GM23248 (cell line): ENCODE measurements at regions not wholly inside any gene's neighbourhood (a gene's known extent, or its start where the extent isn't known, plus 50 kb on each side); places are given as distances from the start of the nearest gene placed in this dataset.
A peak's percentile ranks its signal among the peaks of the same experiment; 100 is the strongest.

Source experiments
- DNase-seq: peaks from one replicate; pipeline ENCODE4 v3.0.0-alpha.2; 2015
- H2AFZ ChIP-seq: fragments of 200-600 bp; sonication (generic); 2 replicates; pipeline ENCODE4 v1.6.1; 2016; ENCODE audit warnings: antibody characterized with exemption
- H3F3A ChIP-seq: fragments of 200-600 bp; sonication (generic); 2 replicates; pipeline ENCODE4 v1.6.1; 2016; ENCODE audit warnings: mild to moderate bottlenecking, antibody characterized with exemption, mixed run types; ENCODE audit not compliant: insufficient read depth
- H3K27ac ChIP-seq: fragments of 200-600 bp; sonication (generic); 2 replicates; pipeline ENCODE4 v1.5.1; 2016; ENCODE audit warnings: mild to moderate bottlenecking
- H3K27me3 ChIP-seq: fragments of 200-600 bp; sonication (generic); replicated peaks from 2 replicates; pipeline ENCODE4 v1.6.1; 2016; ENCODE audit warnings: mild to moderate bottlenecking; ENCODE audit not compliant: insufficient read depth
- H3K36me3 ChIP-seq: fragments of 200-600 bp; sonication (generic); 2 replicates; pipeline ENCODE4 v1.6.1; 2016; ENCODE audit warnings: low read depth, mild to moderate bottlenecking
- H3K4me1 ChIP-seq: fragments of 200-600 bp; sonication (generic); 2 replicates; pipeline ENCODE4 v1.6.1; 2016; ENCODE audit warnings: mild to moderate bottlenecking; ENCODE audit not compliant: insufficient read depth
- H3K4me2 ChIP-seq: fragments of 200-600 bp; sonication (generic); one replicate; pipeline ENCODE4 v1.6.1; 2016; ENCODE audit warnings: mild to moderate bottlenecking; ENCODE audit not compliant: unreplicated experiment
- H3K4me3 ChIP-seq: fragments of 200-600 bp; sonication (generic); 2 replicates; pipeline ENCODE4 v1.5.1; 2016; ENCODE audit warnings: mild to moderate bottlenecking
- H3K79me2 ChIP-seq: fragments of 200-600 bp; sonication (generic); 2 replicates; pipeline ENCODE4 v1.6.1; 2016; ENCODE audit warnings: mild to moderate bottlenecking; ENCODE audit not compliant: insufficient read depth
- H3K9ac ChIP-seq: fragments of 200-600 bp; sonication (generic); 2 replicates; pipeline ENCODE4 v1.6.1; 2016; ENCODE audit warnings: mild to moderate bottlenecking
- H3K9me2 ChIP-seq: fragments of 200-600 bp; sonication (generic); 2 replicates; pipeline ENCODE4 v1.6.1; 2016; ENCODE audit warnings: mixed run types, mild to moderate bottlenecking, moderate library complexity; ENCODE audit not compliant: insufficient read depth
- H3K9me3 ChIP-seq: fragments of 200-600 bp; sonication (generic); one replicate; pipeline ENCODE4 v1.6.1; 2017; ENCODE audit warnings: low read depth
- H4K20me1 ChIP-seq: fragments of 200-600 bp; sonication (generic); 2 replicates; pipeline ENCODE4 v1.6.0; 2016; ENCODE audit not compliant: insufficient read depth
- EZH2 ChIP-seq: fragments of 200-600 bp; sonication (generic); IDR thresholded peaks from 2 replicates; pipeline ENCODE4 v1.6.1; 2018; ENCODE audit warnings: antibody characterized with exemption, mild to moderate bottlenecking; ENCODE audit not compliant: insufficient read depth, poor library complexity, severe bottlenecking
- EZH2phosphoT487 ChIP-seq: fragments of 200-600 bp; sonication (generic); IDR thresholded peaks from 2 replicates; pipeline ENCODE4 v1.6.1; 2018; ENCODE audit warnings: antibody characterized with exemption, moderate library complexity, mild to moderate bottlenecking, low read depth; ENCODE audit not compliant: insufficient read depth
- in situ Hi-C: fragments of 300-500 bp; cut with MboI; formaldehyde crosslinking; loops from 2 replicates; pipeline ENCODE4 v1.15.0; 2020
- small RNA-seq: library from RNA; depleted of rRNA; stranded (forward); fragments of <200 nt; gene quantifications from one replicate; pipeline ENCODE3, GENCODE V24; 2014; ENCODE audit warnings: low read depth, low replicate concordance

- H3K9me2 ChIP-seq, result no peaks in the 10 kb centered on the region
- H3K4me1 ChIP-seq, result peaks cover 15% of the 10 kb centered on the region; the same call in 1 of the 2 replicates
- no peaks in the 10 kb centered on the region for H3K79me2 ChIP-seq
- no peaks in the 10 kb centered on the region for H3K36me3 ChIP-seq
- DNase-seq, result peak; percentile 38
- H3K9ac ChIP-seq, result no peak overlapping the region
- H3K27me3 ChIP-seq, result no peaks in the 10 kb centered on the region
- no peaks in the 10 kb centered on the region for H3K9me3 ChIP-seq
- H3K4me3 ChIP-seq, result no peak overlapping the region
- no peak overlapping the region for H2AFZ ChIP-seq
- no peaks in the 10 kb centered on the region; the same call in 1 of the 2 replicates for H3F3A ChIP-seq
- H4K20me1 ChIP-seq, result no peaks in the 10 kb centered on the region
- no peak overlapping the region for H3K4me2 ChIP-seq
- in situ Hi-C loops, result loop anchor here (25.0 kb wide), 1 partner anchor 510 kb away; no protein-coding TSS in a partner anchor
- TF ChIP-seq EZH2 (no peak), EZH2phosphoT487 (no peak)
- no peak overlapping the region for H3K27ac ChIP-seq
Observed at GRCh38 chrX:80876877-80877276, 67.2 kb upstream of the BRWD3 start.

Small RNAs in the stretch of these regions (small RNA-seq; reads per million reads assigned to genes)
- 5.3 reads per million, percentile 79 among the genes with 10 or more reads in this experiment for gene RNU6-493P
